IMR-90 (cell line): ENCODE measurements at regions not wholly inside any gene's neighbourhood (a gene's known extent, or its start where the extent isn't known, plus 50 kb on each side); places are given as distances from the start of the nearest gene placed in this dataset.
"Not testable (repeated sequence)": the region's sequence is repeated elsewhere in the genome, so short reads cannot be mapped to it uniquely, and the experiment has no call there.

Experiments
- ATAC-seq: fragments of 200-7000 bp; cut with Tn5 transposase; 2 replicates; pipeline ENCODE4 v1.9.1; 2020; ENCODE audit warnings: low read depth, mild to moderate bottlenecking, moderate library complexity
- BruUV-seq: library from RNA; stranded (reverse); fragments of 400-500 nt; replicated peaks from 2 replicates; lab custom pipeline; 2021; lab: Mats Ljungman, UMichigan
- CTCF ChIA-PET: fragments of 300-600 bp; formaldehyde crosslinking; extraction: SDS; loops from one replicate; lab custom pipeline; 2021; ENCODE audit warnings: antibody characterized with exemption; lab: Yijun Ruan, JAX
- POLR2A ChIA-PET: fragments of 300-600 bp; sonication (Branson Sonifier 250); formaldehyde crosslinking; loops from one replicate; lab custom pipeline; 2022; ENCODE audit warnings: antibody characterized with exemption; ENCODE audit not compliant: unreplicated experiment; lab: Charles Lee
- DNase-seq: peaks from one replicate; pipeline ENCODE4 v3.0.0; 2013
- H2AFZ ChIP-seq: replicated peaks from 2 replicates; pipeline ENCODE3; 2013; ENCODE audit warnings: low read length, mild to moderate bottlenecking; ENCODE audit not compliant: poor library complexity
- H2AK5ac ChIP-seq: 2 replicates; pipeline ENCODE4 v1.6.1; 2013; ENCODE audit warnings: low read depth, low read length, inconsistent platforms
- H2AK9ac ChIP-seq: replicated peaks from 2 replicates; pipeline ENCODE3; 2013; ENCODE audit warnings: mild to moderate bottlenecking, low read depth, low read length, moderate library complexity; ENCODE audit not compliant: poor library complexity
- H2BK120ac ChIP-seq: 2 replicates; pipeline ENCODE4 v1.6.1; 2013; ENCODE audit warnings: low read depth, low read length, inconsistent platforms
- H2BK15ac ChIP-seq: 3 replicates; pipeline ENCODE4 v1.6.1; 2013; ENCODE audit warnings: low read depth, low read length, inconsistent platforms
- H2BK20ac ChIP-seq: 2 replicates; pipeline ENCODE4 v1.6.1; 2013; ENCODE audit warnings: low read depth, mild to moderate bottlenecking, inconsistent platforms, low read length, moderate library complexity
- H2BK5ac ChIP-seq: 2 replicates; pipeline ENCODE4 v1.6.1; 2013; ENCODE audit warnings: mild to moderate bottlenecking, low read depth, low read length, inconsistent platforms; ENCODE audit not compliant: poor library complexity, severe bottlenecking
- H3K14ac ChIP-seq: replicated peaks from 2 replicates; pipeline ENCODE4 v1.6.1; 2013; ENCODE audit warnings: low read depth, low read length, inconsistent platforms
- H3K18ac ChIP-seq: 2 replicates; pipeline ENCODE4 v1.6.1; 2013; ENCODE audit warnings: low read depth, low read length, control low read depth
- H3K23ac ChIP-seq: 2 replicates; pipeline ENCODE4 v1.6.1; 2013; ENCODE audit warnings: low read depth, low read length, inconsistent platforms
- H3K27ac ChIP-seq: 2 replicates; pipeline ENCODE4 v1.5.1; 2013; ENCODE audit warnings: mild to moderate bottlenecking, control low read depth, low read length; ENCODE audit not compliant: insufficient read depth
- H3K27me3 ChIP-seq: 2 replicates; pipeline ENCODE4 v1.6.1; 2013; ENCODE audit warnings: low read length; ENCODE audit not compliant: control insufficient read depth, insufficient read depth
- H3K36me3 ChIP-seq: 2 replicates; pipeline ENCODE4 v1.6.1; 2013; ENCODE audit warnings: low read length, mixed read lengths; ENCODE audit not compliant: control insufficient read depth, insufficient read depth
- H3K4ac ChIP-seq: 2 replicates; pipeline ENCODE4 v1.6.1; 2013; ENCODE audit warnings: low read depth, low read length, inconsistent platforms
- H3K4me1 ChIP-seq: 2 replicates; pipeline ENCODE4 v1.6.1; 2013; ENCODE audit warnings: low read length, mixed read lengths; ENCODE audit not compliant: control insufficient read depth, insufficient read depth
- H3K4me2 ChIP-seq: 2 replicates; pipeline ENCODE4 v1.6.1; 2013; ENCODE audit warnings: low read depth, mild to moderate bottlenecking, control low read depth, low read length, moderate library complexity
- H3K4me3 ChIP-seq: 2 replicates; pipeline ENCODE4 v1.5.1; 2013; ENCODE audit warnings: low read depth, mild to moderate bottlenecking, control low read depth, low read length, moderate library complexity; ENCODE audit not compliant: insufficient read depth
- H3K56ac ChIP-seq: 2 replicates; pipeline ENCODE4 v1.6.1; 2013; ENCODE audit warnings: low read length, inconsistent platforms; ENCODE audit not compliant: insufficient read depth; ENCODE audit errors: extremely low read depth
- H3K79me1 ChIP-seq, 2 experiments: 2 replicates each; pipeline ENCODE4 v1.6.1; 2013; ENCODE audit warnings: low read length in 2 of 2, inconsistent platforms in 1 of 2, low read depth in 1 of 2
- H3K9ac ChIP-seq: 2 replicates; pipeline ENCODE4 v1.6.1; 2013; ENCODE audit warnings: low read depth, low read length, control low read depth
- H3K9me1 ChIP-seq: 2 replicates; pipeline ENCODE4 v1.6.1; 2013; ENCODE audit warnings: low read length, inconsistent platforms; ENCODE audit not compliant: insufficient read depth
- H3K9me3 ChIP-seq: 2 replicates; pipeline ENCODE4 v1.6.1; 2013; ENCODE audit warnings: low read length; ENCODE audit not compliant: control insufficient read depth, insufficient read depth
- H4K20me1 ChIP-seq: 2 replicates; pipeline ENCODE4 v1.6.1; 2013; ENCODE audit warnings: low read length, inconsistent platforms; ENCODE audit not compliant: insufficient read depth
- H4K5ac ChIP-seq: 2 replicates; pipeline ENCODE4 v1.6.1; 2013; ENCODE audit warnings: mild to moderate bottlenecking, low read depth, low read length, control low read depth
- H4K8ac ChIP-seq, 2 experiments: 2 replicates each; pipeline ENCODE4 v1.6.1; 2013; ENCODE audit warnings: low read depth in 2 of 2, low read length in 2 of 2, control low read depth in 1 of 2, inconsistent platforms in 1 of 2
- H4K91ac ChIP-seq: 2 replicates; pipeline ENCODE4 v1.6.1; 2013; ENCODE audit warnings: low read depth, low read length, inconsistent platforms; ENCODE audit not compliant: insufficient read depth
- WGBS, 2 experiments: methylation state at CpG; one replicate each; pipeline versions ENCODE4 v1.1.5 to v1.1.7; 2013; ENCODE audit warnings: missing lambda C conversion rate in 2 of 2; ENCODE audit not compliant: insufficient read length in 1 of 2; ENCODE audit errors: extremely low coverage in 2 of 2; 5-methylcytosine and 5-hydroxymethylcytosine counted together
- dilution Hi-C: fragments of 300-500 bp; cut with HindIII; formaldehyde crosslinking; loops from one replicate; pipeline ENCODE4 v1.14.3; 2018; ENCODE audit warnings: low sequenced_read_pairs; ENCODE audit not compliant: unreplicated experiment
- in situ Hi-C: fragments of 300-500 bp; cut with MboI; formaldehyde crosslinking; loops from 3 replicates; pipeline ENCODE4 v1.14.3; 2019; ENCODE audit warnings: low sequenced_read_pairs, inconsistent platforms, mixed read lengths
- intact Hi-C: fragments of 100-400 bp; cut with micrococcal nuclease; formaldehyde crosslinking; loops from 2 replicates; pipeline ENCODE4 v1.10.0; 2022

- H4K91ac ChIP-seq, H3K4me3 ChIP-seq, POLR2A ChIA-PET, H3K9me3 ChIP-seq, H3K27ac ChIP-seq, intact Hi-C loops, ATAC-seq, H3K79me1 ChIP-seq, H2BK15ac ChIP-seq, H2BK120ac ChIP-seq, H2AFZ ChIP-seq, H3K14ac ChIP-seq, H3K36me3 ChIP-seq, H3K9ac ChIP-seq, H2AK5ac ChIP-seq, H3K9me1 ChIP-seq, H4K20me1 ChIP-seq, CTCF ChIA-PET, dilution Hi-C loops, H3K27me3 ChIP-seq, H4K5ac ChIP-seq, H2AK9ac ChIP-seq, H2BK5ac ChIP-seq, H3K56ac ChIP-seq, in situ Hi-C loops, H3K4ac ChIP-seq, H2BK20ac ChIP-seq, H3K4me1 ChIP-seq, H3K23ac ChIP-seq, H3K4me2 ChIP-seq, H3K18ac ChIP-seq, BruUV-seq, DNase-seq, H4K8ac ChIP-seq: not testable (repeated sequence)
- WGBS, 2 experiments, result no CpG with 5 or more reads among the region's 3 CpGs
Observed at GRCh38 chrX:144130507-144130906, 246.6 kb downstream of the UBE2NL start.

DNA sequence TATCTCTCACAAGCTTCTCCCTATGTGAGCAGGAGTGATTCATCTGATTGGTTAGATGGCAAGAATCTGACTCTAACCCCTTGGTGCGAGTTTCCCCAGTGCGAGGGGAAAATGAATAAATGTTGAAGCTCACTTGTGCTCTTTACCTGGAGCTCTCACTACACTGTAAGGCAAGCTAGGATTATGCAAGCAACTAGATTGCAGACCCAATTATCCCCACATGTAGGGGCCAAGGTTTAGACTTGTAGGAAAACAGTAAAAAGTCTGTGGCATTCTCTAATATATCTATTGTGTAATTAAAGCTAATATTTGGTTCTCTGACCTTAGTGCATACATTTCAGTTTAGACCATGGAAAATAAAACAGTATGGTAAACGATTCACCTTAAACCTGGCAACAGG lies 247.2 kb downstream of the UBE2NL start:
- H3K18ac ChIP-seq, H3K79me1 ChIP-seq, in situ Hi-C loops, H2AK5ac ChIP-seq, H2BK20ac ChIP-seq, H2BK5ac ChIP-seq, intact Hi-C loops, ATAC-seq, H3K14ac ChIP-seq, H3K36me3 ChIP-seq, H3K23ac ChIP-seq, H2AFZ ChIP-seq, H4K8ac ChIP-seq, BruUV-seq, H3K9me1 ChIP-seq, H3K4me2 ChIP-seq, H3K4ac ChIP-seq, H4K20me1 ChIP-seq, dilution Hi-C loops, H3K9me3 ChIP-seq, H4K5ac ChIP-seq, H3K27ac ChIP-seq, H2BK120ac ChIP-seq, H2AK9ac ChIP-seq, H3K4me1 ChIP-seq, H3K27me3 ChIP-seq, POLR2A ChIA-PET, H3K56ac ChIP-seq, H3K4me3 ChIP-seq, H3K9ac ChIP-seq, DNase-seq, CTCF ChIA-PET, H4K91ac ChIP-seq, H2BK15ac ChIP-seq: not testable (repeated sequence)
- no CpG with 5 or more reads among the region's 3 CpGs for WGBS, 2 experiments
